Choroid plexus epithelial cell (primary cell): ENCODE measurements at regions not wholly inside any gene's neighbourhood (a gene's known extent, or its start where the extent isn't known, plus 50 kb on each side); places are given as distances from the start of the nearest gene placed in this dataset.
A peak's percentile ranks its signal among the peaks of the same experiment; 100 is the strongest.
"Not testable (repeated sequence)": the region's sequence is repeated elsewhere in the genome, so short reads cannot be mapped to it uniquely, and the experiment has no call there.

Experiments
- DNase-seq: peaks from one replicate; pipeline ENCODE4 v3.0.0-alpha.2; 2010; ENCODE audit warnings: low read depth
- H3K4me3 ChIP-seq: 2 replicates; pipeline ENCODE4 v1.5.1; 2011; ENCODE audit warnings: low read depth, mild to moderate bottlenecking, control low read depth, low read length, moderate library complexity
- TF ChIP-seq, protein P1 (sequence below): conservative IDR thresholded peaks from 2 replicates; pipeline ENCODE4 v1.5.1; 2011; ENCODE audit warnings: low read depth, mild to moderate bottlenecking, control low read depth, inconsistent platforms, low read length, moderate library complexity

- TF ChIP-seq, protein P1, sequence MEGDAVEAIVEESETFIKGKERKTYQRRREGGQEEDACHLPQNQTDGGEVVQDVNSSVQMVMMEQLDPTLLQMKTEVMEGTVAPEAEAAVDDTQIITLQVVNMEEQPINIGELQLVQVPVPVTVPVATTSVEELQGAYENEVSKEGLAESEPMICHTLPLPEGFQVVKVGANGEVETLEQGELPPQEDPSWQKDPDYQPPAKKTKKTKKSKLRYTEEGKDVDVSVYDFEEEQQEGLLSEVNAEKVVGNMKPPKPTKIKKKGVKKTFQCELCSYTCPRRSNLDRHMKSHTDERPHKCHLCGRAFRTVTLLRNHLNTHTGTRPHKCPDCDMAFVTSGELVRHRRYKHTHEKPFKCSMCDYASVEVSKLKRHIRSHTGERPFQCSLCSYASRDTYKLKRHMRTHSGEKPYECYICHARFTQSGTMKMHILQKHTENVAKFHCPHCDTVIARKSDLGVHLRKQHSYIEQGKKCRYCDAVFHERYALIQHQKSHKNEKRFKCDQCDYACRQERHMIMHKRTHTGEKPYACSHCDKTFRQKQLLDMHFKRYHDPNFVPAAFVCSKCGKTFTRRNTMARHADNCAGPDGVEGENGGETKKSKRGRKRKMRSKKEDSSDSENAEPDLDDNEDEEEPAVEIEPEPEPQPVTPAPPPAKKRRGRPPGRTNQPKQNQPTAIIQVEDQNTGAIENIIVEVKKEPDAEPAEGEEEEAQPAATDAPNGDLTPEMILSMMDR = no peak
- H3K4me3 ChIP-seq = no peak overlapping the region
- DNase-seq = no peak
Observed at GRCh38 chr12:46901464-46902205, 75.8 kb upstream of the SLC38A4 start.

DNA sequence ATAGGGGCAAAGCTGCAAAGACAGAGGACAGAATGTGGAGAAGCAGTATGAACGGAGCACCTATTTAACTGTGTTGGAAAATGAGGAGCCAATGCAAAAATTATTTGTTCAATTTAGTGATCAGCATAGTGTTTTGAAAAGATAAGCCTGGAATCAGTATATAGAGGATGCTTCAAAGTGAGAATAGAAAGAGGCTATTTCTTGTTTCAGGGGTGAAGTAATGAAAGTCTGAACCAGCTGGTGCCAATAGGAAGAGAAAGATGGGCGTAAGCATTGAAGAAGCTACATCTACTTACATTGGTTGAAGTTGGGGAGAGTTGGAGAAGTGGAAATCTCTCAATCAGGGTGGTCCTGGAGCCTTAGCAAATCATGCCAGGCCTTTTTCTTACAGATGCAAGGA, 77.3 kb upstream of the SLC38A4 start:
- DNase-seq = no peak
- no peak overlapping the region for H3K4me3 ChIP-seq
- TF ChIP-seq, protein P1 = no peak

DNA sequence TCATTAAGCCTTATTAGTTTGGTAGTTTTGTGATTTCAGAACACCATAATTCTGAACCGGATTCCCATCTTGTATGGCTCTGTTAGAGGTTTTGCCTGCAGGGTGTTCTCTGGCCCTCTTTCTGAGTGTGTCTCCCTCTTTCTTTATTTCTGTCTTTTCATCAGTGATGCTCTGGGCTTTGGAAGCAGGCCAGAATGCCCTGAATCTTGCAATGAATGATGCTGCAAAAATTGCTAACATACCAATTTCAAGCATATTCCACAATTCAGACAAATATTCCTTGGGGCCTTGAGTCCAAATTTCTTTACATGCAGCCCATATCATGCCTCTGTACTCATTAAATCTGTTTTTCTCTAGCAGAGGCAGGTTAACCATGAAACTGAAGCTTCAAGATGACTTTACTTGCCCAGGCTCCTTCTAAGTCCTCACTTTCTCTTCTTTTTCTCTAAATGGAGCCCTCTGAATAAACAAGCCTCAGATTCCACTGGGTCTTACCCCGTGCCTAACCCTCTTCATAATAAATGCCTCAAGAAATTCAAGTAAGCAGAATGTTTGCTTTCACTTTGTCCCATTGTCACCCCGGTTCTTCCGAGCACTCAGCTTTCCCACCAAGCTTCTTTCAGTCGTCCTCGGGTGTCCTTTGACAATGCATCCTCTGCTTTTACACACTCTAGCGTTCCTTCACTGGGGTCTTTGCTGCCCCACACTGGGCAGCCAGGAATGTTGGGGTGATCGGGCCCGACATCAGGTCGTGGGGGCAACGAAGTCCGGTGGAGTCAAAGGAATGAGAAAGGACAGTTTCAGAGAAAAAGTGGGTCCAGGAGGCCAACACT, 78.8 kb upstream of the SLC38A4 start:
- H3K4me3 ChIP-seq = no peak overlapping the region
- peak; percentile 45 for DNase-seq
- TF ChIP-seq, protein P1 = no peak

- peak; percentile 76 for DNase-seq
- H3K4me3 ChIP-seq = not testable (repeated sequence)
Observed at GRCh38 chr12:46905239-46905627, 79.4 kb upstream of the SLC38A4 start.

DNA sequence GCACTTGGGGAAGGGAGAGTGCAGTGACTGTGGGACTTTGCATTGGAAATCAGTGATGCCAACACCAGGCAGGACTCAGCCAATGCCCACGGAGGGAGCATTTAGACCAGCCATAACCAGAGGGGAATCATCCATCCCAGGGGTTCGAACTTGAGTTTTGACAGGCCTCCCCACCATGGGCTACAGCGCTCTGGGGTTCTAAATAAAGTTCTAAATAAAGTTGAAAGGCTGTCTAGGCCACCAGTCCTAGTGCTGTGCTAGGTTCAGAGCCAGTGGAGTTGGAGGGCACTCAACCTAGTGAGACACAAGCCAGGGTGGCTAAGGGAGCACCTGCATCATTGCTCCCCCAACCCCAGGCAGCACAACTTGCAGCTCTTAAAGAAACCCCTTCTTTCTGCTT, 82.0 kb upstream of the SLC38A4 start:
- DNase-seq = no peak
- TF ChIP-seq, protein P1 = no peak

DNA sequence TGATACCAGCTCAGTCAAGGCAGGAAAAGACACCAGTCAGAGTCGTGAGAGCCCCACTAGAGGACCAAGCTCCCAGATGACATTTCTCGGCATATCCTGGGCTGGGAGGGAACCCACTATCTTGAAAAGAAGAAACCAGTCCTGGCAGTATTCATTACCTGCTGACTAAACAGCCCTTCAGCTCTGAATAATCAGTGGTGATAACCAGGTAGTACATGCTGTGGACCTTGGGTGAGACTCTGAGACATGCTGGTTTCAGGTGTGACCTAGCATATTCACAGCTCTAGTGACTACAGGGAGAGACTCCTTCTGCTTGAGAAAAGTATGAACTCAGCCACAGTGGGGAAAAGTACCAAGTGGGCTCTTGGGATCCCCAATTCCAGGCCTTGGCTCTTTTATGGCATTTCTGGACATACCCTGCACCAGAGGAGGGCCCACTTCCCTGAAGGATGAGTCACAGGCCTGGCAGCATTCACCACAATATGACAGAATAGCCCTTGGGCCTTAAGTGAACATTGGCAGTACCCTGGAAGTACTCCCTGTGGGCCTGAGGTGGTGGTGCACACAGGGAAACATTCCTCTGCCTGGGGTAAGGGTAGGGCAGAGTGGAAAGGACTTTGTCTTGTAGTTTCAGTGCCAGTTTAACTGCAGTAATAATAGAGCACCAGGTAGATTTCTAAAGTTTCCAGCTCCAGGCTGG, 82.6 kb upstream of the SLC38A4 start:
- no peak overlapping the region for H3K4me3 ChIP-seq
- TF ChIP-seq, protein P1 = no peak
- no peak for DNase-seq

More for the DNA sequence above, 82.0 kb upstream of the SLC38A4 start:
- H3K4me3 ChIP-seq = no peak overlapping the region

- DNase-seq = no peak
- TF ChIP-seq, protein P1 = no peak
- no peak overlapping the region for H3K4me3 ChIP-seq
Observed at GRCh38 chr12:46908936-46909635, 83.3 kb upstream of the SLC38A4 start.
